ENCODE measurements at regions not wholly inside any gene's neighbourhood (a gene's known extent, or its start where the extent isn't known, plus 50 kb on each side); places are given as distances from the start of the nearest gene placed in this dataset.

DNA sequence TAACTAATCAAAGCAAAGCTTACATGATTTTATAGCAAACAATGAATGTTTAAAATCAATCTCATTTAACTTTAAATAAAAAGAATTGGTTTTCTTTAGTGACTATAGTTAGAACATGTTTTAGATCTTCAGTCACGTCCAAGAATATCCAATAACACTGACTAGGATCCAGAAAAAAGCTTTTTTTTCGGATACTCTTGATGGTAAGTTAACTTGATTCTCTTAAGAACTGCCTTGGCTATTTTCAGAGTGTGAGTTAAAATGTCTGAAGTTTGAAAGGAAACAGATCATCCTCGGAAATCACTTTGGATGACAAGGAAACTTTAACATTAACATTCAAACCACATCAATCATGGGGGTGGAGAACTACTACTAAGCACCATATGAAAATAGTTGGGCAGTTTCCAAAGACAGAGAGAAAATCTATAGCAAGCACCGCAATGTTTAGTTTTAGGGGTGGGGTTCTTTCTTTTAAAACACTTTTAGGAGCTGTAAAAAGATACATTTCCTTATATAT is 83.7 kb upstream of the SLC27A6 start:
- ChIA-PET CTCF (no interaction called here), POLR2A (no interaction called here)
- Histone ChIP-seq H3K9me3 (no peaks in the 10 kb centered on the region), H3K27ac (no peak overlapping the region), H3K4me1 (no peaks in the 10 kb centered on the region), H3K4me2 (no peak overlapping the region), H3K4me3 (no peak overlapping the region)
- 13% methylated on average over 4 of the region's 4 CpGs for WGBS (ENCODE audit: missing lambda C conversion rate)
- no peak for DNase-seq (ENCODE audit: low read depth in 1 of 2, low spot score in 1 of 2)
- ATAC-seq, result no peak
- no peak for TF ChIP-seq CEBPB (IDR thresholded peaks at IDR 0.05)
- TF ChIP-seq NFE2L2 (conservative IDR thresholded peaks at IDR 0.05; ENCODE audit: low read length), result no peak
- TF ChIP-seq NR3C1 (IDR thresholded peaks at IDR 0.05), result no peak
- no peak for TF ChIP-seq MYC (IDR thresholded peaks at IDR 0.05; ENCODE audit: borderline replicate concordance, low read length)
- TF ChIP-seq CHD2 (IDR thresholded peaks at IDR 0.05; ENCODE audit: low read length, partially characterized antibody), result no peak
- TF ChIP-seq ZC3H11A (IDR thresholded peaks at IDR 0.05), result no peak
- TF ChIP-seq, protein P1, sequence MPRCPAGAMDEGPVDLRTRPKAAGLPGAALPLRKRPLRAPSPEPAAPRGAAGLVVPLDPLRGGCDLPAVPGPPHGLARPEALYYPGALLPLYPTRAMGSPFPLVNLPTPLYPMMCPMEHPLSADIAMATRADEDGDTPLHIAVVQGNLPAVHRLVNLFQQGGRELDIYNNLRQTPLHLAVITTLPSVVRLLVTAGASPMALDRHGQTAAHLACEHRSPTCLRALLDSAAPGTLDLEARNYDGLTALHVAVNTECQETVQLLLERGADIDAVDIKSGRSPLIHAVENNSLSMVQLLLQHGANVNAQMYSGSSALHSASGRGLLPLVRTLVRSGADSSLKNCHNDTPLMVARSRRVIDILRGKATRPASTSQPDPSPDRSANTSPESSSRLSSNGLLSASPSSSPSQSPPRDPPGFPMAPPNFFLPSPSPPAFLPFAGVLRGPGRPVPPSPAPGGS (IDR thresholded peaks at IDR 0.05), result no peak
- TF ChIP-seq TP53 (CRISPR knock-in tag; IDR thresholded peaks at IDR 0.05), result no peak
- no peak for TF ChIP-seq TFCP2L1 (CRISPR knock-in tag; IDR thresholded peaks at IDR 0.05)
- TF ChIP-seq, protein P2, sequence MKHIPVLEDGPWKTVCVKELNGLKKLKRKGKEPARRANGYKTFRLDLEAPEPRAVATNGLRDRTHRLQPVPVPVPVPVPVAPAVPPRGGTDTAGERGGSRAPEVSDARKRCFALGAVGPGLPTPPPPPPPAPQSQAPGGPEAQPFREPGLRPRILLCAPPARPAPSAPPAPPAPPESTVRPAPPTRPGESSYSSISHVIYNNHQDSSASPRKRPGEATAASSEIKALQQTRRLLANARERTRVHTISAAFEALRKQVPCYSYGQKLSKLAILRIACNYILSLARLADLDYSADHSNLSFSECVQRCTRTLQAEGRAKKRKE (CRISPR knock-in tag; IDR thresholded peaks at IDR 0.05; ENCODE audit: low read depth), result no peak
- no peak for TF ChIP-seq FOSB (CRISPR knock-in tag; IDR thresholded peaks at IDR 0.05)
- TF ChIP-seq ZNF302 (CRISPR knock-in tag; IDR thresholded peaks at IDR 0.05), result no peak
- TF ChIP-seq, protein P3, sequence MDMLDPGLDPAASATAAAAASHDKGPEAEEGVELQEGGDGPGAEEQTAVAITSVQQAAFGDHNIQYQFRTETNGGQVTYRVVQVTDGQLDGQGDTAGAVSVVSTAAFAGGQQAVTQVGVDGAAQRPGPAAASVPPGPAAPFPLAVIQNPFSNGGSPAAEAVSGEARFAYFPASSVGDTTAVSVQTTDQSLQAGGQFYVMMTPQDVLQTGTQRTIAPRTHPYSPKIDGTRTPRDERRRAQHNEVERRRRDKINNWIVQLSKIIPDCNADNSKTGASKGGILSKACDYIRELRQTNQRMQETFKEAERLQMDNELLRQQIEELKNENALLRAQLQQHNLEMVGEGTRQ (IDR thresholded peaks at IDR 0.05), result no peak
- TF ChIP-seq MAFK (IDR thresholded peaks at IDR 0.05; ENCODE audit: partially characterized antibody), result no peak
- TF ChIP-seq EP300 (IDR thresholded peaks at IDR 0.05), result no peak
- TF ChIP-seq PHF8 (IDR thresholded peaks at IDR 0.05; ENCODE audit: borderline replicate concordance, low read depth), result no peak
- FAIRE-seq, result no peak

DNA sequence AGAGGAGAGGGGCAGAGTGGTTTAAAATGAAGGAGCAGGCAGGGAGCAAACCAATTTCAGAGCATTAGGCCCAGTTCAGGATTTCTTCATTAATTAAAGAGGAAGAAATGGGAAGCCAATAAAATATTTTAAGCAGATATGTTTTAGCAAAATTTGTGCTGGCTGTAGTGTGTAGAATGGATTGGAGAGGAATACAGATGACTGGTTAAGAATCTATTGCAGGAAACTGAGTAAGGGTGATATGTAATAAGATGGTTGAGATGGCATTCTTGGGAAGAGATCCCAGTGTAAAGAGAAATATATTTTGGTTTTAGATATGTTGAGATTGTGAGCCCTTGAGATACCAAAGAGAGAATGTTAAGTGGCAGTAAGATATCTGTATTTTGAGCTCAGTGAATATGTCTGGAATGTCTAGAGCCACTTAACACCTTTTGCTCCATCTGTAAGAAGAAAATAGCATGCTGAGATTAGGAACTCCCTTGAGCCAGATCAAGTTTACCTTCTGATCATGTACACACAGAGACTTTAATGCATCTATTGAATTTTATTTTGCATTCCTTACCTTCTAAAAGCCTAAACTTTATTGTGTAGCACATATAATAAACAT is 79.5 kb upstream of the SLC27A6 start:
- ChIA-PET POLR2A (no interaction called here), CTCF (no interaction called here)
- Histone ChIP-seq H3K4me2 (no peak overlapping the region), H3K27ac (no peak overlapping the region), H3K9me3 (no peaks in the 10 kb centered on the region), H3K4me1 (no peaks in the 10 kb centered on the region), H3K4me3 (no peak overlapping the region)
- no peak for FAIRE-seq
- ATAC-seq, result no peak
- no peak for DNase-seq (ENCODE audit: low read depth in 1 of 2, low spot score in 1 of 2)
- no peak for TF ChIP-seq JUNB (IDR thresholded peaks at IDR 0.05)
- no peak for TF ChIP-seq BHLHE40 (IDR thresholded peaks at IDR 0.05; ENCODE audit: low read depth, low read length)
- no peak for TF ChIP-seq FOSB (CRISPR knock-in tag; IDR thresholded peaks at IDR 0.05)
- TF ChIP-seq ESRRA (IDR thresholded peaks at IDR 0.05; ENCODE audit: borderline replicate concordance, low read length), result no peak
- TF ChIP-seq TFCP2L1 (CRISPR knock-in tag; IDR thresholded peaks at IDR 0.05), result no peak
- TF ChIP-seq, protein P2 (CRISPR knock-in tag; IDR thresholded peaks at IDR 0.05; ENCODE audit: low read depth), result no peak
- TF ChIP-seq GATA3 (IDR thresholded peaks at IDR 0.05; ENCODE audit: borderline replicate concordance), result no peak
- TF ChIP-seq POLR2AphosphoS2 (conservative IDR thresholded peaks at IDR 0.05; ENCODE audit: low read length), result no peak
- TF ChIP-seq, protein P4, sequence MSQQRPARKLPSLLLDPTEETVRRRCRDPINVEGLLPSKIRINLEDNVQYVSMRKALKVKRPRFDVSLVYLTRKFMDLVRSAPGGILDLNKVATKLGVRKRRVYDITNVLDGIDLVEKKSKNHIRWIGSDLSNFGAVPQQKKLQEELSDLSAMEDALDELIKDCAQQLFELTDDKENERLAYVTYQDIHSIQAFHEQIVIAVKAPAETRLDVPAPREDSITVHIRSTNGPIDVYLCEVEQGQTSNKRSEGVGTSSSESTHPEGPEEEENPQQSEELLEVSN (IDR thresholded peaks at IDR 0.05; ENCODE audit: borderline replicate concordance, low read depth), result no peak
- TF ChIP-seq RFX5 (IDR thresholded peaks at IDR 0.05), result no peak
- TF ChIP-seq, protein P5, sequence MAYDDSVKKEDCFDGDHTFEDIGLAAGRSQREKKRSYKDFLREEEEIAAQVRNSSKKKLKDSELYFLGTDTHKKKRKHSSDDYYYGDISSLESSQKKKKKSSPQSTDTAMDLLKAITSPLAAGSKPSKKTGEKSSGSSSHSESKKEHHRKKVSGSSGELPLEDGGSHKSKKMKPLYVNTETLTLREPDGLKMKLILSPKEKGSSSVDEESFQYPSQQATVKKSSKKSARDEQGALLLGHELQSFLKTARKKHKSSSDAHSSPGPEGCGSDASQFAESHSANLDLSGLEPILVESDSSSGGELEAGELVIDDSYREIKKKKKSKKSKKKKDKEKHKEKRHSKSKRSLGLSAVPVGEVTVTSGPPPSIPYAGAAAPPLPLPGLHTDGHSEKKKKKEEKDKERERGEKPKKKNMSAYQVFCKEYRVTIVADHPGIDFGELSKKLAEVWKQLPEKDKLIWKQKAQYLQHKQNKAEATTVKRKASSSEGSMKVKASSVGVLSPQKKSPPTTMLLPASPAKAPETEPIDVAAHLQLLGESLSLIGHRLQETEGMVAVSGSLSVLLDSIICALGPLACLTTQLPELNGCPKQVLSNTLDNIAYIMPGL (CRISPR knock-in tag; IDR thresholded peaks at IDR 0.05; ENCODE audit: borderline replicate concordance), result no peak
- TF ChIP-seq PHF8 (IDR thresholded peaks at IDR 0.05; ENCODE audit: borderline replicate concordance, low read depth), result no peak
- TF ChIP-seq HDAC2 (IDR thresholded peaks at IDR 0.05), result no peak
- TF ChIP-seq HOXA7 (CRISPR knock-in tag; IDR thresholded peaks at IDR 0.05), result no peak
- TF ChIP-seq EHMT2 (IDR thresholded peaks at IDR 0.05; ENCODE audit: low read depth), result no peak
